HG03175 (cell line): ENCODE measurements at regions not wholly inside any gene's neighbourhood (a gene's known extent, or its start where the extent isn't known, plus 50 kb on each side); places are given as distances from the start of the nearest gene placed in this dataset.

Experiments used
- ATAC-seq: cut with Tn5 transposase; IDR thresholded peaks from one replicate; pipeline ENCODE4 v1.9.1; 2021; ENCODE audit warnings: mild to moderate bottlenecking, moderate library complexity; ENCODE audit not compliant: unreplicated experiment

DNA sequence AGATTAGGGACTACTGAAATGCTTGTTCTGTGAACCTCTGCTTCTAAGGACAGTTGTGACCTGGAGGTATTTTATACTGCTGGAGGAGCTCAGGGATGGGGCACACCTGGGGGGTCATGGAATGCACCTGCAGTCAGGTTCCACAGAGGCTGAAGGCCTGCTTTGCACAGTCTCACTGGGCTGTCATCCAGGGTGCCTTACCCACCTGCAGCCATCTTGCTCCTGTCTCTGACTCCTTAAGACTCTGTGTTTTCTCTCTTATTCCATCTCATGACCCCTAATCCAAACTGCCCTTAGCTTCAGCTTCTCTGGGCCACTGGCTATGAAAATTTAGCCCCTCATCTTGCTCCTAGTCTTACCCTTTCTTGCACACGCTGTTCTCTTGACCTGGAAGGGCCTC is 127.0 kb upstream of the SNX19 start:
- no peak for ATAC-seq

GRCh38 chr11:131044851-131045250 is 128.6 kb upstream of the SNX19 start:
- ATAC-seq, result no peak

GRCh38 chr11:131052367-131052766 is 136.1 kb upstream of the SNX19 start:
- no peak for ATAC-seq

GRCh38 chr11:131056036-131056435 is 139.8 kb upstream of the SNX19 start:
- ATAC-seq, result no peak

DNA sequence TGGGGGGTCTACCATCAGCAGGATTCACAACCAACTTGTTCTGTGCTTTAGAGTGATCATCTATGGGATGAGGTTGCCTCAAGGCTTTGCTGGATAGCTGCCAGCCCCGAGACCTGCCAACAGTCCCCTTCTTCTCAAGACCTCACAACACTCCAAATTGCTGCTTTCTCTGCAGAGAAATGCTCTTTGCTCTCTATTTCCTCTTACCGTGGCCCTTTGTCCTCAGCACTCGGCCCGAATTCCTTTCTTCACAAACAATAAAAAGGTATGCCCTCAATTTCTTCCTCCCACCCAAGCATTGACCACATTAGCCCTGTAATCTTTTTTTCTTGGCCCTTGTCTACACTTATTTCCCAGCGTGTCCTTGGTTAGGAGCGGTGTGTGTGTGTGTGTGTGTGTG is 147.4 kb upstream of the SNX19 start:
- no peak for ATAC-seq

- peak; percentile 59 for ATAC-seq
Measured at GRCh38 chr11:131064373-131064991, 148.2 kb upstream of the SNX19 start.

DNA sequence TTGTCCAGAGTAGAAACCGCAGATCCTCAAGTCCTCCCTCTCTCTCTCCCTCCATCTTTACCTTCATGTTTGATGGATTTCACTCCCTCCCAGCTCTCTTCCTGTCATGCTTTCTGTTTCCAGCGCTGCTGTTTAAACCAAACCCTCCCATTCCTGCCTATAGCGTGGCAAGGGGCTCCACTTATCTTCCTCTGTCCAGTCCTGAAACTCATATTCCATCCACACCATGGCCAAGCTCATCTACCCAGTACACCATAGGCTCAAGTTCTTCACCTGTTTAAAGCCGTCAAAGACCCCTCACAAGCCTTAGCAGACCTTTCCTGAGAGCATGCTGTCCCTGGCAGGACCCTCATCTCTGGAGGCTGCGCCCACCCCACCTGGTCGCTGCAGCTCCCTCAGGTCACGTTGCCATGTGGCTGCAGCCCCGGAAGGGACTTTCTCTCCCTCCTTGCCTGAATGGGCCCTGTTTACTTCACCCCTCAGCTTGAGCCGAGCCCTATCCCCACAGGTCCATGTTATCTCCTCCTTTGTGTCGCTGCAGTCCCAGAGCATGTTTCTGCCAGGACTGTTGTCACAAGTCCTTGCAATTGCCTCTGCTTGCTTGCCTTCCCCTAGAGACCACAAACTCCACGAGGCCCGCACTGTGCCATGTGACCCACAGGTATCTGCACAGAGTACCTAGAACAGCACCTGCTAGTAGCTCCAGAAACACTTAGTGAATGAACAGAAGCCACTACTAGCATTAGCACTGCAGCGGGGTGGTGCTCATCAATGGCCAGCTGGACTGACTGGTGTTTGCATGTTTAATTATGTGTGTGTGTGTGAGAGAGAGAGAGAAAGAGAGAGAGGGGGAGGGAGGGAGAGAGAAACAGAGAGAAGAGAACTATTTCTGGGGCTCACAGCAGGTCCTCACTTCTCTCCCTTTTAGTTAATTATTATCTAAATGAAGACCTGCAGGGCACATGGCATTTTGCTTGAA is 149.4 kb upstream of the SNX19 start:
- ATAC-seq, result no peak

GRCh38 chr11:131066551-131066950 is 150.3 kb upstream of the SNX19 start:
- no peak for ATAC-seq

DNA sequence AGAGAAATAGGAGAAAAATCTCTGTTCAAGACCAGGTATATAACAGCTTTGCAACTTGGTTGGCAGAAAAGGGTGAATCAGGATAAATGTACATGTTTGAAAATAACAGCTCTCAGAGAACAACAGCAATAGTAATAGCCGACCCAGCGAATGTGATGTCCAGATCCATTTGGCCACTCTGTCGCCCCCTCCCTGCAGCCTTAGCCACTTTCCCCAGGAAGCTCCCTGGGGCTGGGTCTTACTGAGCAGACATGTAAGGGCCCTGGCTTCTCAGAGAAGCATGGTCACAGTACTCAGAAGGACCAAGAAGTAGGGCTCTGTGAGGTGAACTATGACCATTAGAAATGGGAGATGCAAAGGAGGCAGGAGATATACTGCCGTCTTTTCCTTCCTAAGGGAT is 154.1 kb upstream of the SNX19 start:
- ATAC-seq, result no peak

DNA sequence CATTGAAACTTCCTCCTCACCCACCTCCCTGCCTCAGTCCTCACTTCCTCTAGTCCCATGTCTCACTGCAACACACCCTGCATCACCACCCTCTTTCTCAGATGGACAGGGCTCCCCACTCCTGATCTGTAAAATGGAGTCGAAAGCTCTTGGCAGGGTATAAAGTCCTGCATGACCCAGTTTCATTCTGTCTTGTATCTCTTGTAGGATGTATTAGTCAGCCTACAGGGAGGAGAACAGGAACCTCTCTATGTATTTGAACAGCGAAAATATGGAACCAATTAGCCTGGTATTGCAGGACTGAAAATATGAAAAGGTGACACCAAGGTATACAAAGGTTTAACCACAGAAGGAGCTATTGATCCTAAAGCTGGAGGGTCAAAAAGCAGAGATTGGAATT is 156.9 kb upstream of the SNX19 start:
- no peak for ATAC-seq

- ATAC-seq, result no peak
Measured at GRCh38 chr11:131074573-131074972, 158.3 kb upstream of the SNX19 start.

GRCh38 chr11:131077340-131077739 is 161.1 kb upstream of the SNX19 start:
- ATAC-seq, result no peak

DNA sequence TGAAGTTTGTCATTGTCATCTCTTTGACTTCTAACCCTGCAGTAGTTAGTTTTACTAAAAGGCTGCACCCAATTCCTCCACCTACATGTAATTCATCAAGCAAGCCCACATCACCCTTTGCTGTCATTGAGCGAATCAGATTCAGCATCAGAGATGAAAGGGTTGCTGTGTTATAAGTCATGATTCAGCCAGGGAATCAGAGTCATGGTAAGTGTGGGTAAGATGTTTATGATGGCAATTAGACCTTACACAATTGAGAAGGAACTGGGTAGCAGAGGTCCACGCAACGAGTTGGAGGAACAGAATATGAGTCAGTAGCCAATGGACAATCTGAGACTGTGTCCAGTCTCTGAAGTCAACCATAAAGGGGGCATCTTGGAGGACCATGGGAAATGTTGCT is 162.8 kb upstream of the SNX19 start:
- ATAC-seq, result no peak

DNA sequence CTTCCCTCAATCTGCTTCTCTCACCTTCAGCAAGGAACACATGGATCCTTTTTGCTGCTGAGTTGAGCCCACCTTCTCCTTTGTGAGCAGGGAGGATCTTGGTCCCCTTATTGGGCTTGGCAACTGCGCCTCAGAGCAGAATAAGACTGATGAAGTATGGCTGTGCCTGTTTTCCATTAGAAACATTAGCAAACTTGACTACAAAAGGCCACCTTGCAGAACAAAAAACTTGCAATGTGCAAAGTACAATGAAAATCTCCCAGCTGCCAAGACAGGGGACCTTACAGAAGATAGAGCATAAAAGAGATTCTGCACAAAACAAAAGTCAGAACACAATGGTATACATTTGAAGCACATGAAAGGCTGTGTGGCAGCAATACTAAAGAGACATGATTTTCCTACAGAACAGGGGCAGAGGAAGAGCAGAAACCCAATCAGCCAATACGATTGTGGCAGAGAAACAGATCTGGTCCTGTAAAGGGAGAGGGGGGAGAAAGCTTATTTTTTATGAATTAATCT is 173.5 kb upstream of the SNX19 start:
- ATAC-seq, result no peak

GRCh38 chr11:131092469-131092868 is 176.2 kb upstream of the SNX19 start:
- ATAC-seq, result no peak

GRCh38 chr11:131094827-131095226 is 178.5 kb upstream of the SNX19 start:
- no peak for ATAC-seq

GRCh38 chr11:131095511-131096185 is 179.4 kb upstream of the SNX19 start:
- no peak for ATAC-seq

- no peak for ATAC-seq
Measured at GRCh38 chr11:131099013-131099412, 182.7 kb upstream of the SNX19 start.

GRCh38 chr11:131099746-131100145 is 183.5 kb upstream of the SNX19 start:
- ATAC-seq, result no peak

DNA sequence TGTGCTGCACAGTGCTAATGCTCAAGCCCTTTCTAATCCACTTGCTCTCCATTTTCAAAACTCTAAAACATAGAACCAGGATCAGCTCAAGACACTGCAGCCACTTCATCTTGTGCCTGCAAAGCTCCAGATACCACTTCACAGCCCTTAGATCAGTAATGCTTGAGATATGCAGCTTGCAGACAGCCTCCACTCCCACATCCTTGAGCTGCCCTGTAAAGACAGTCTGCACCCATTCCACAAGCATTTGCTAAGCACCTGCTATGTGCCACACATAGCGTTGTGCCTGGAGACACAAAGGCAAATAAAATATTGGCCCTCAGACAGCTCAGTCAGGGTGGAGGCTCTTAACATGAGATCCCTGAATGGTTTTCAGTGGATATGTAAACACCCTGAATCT is 192.5 kb upstream of the SNX19 start:
- ATAC-seq, result no peak

- ATAC-seq, result no peak
Measured at GRCh38 chr11:131109257-131109656, 193.0 kb upstream of the SNX19 start.

GRCh38 chr11:131109790-131110189 is 193.5 kb upstream of the SNX19 start:
- no peak for ATAC-seq
